HEK293 (cell line): ENCODE measurements at regions not wholly inside any gene's neighbourhood (a gene's known extent, or its start where the extent isn't known, plus 50 kb on each side); places are given as distances from the start of the nearest gene placed in this dataset.

Experiments used
- CTCF ChIA-PET: fragments of 350-600 bp; formaldehyde crosslinking; extraction: SDS; loops from one replicate; lab custom pipeline; 2021; ENCODE audit warnings: antibody characterized with exemption; lab: Yijun Ruan, JAX
- POLR2A ChIA-PET: fragments of 300-600 bp; formaldehyde crosslinking; extraction: SDS; loops from one replicate; lab custom pipeline; 2020; ENCODE audit warnings: antibody characterized with exemption, inconsistent platforms; lab: Yijun Ruan, JAX
- H3K27ac ChIP-seq: fragments of 200-500 bp; sonication (Bioruptor generic); 2 replicates; pipeline ENCODE4 v1.5.1; 2014; ENCODE audit warnings: low read depth, low read length, control low read depth, inconsistent platforms; ENCODE audit errors: extremely low read depth
- H3K36me3 ChIP-seq, 2 experiments: fragments of 200-500 bp in 1 of 2; sonication (Bioruptor generic) in 1 of 2; 1 replicate in 1 of 2; 2 replicates in 1 of 2; pipeline ENCODE4 v1.5.1; 2014 to 2017; ENCODE audit warnings: inconsistent platforms in 2 of 2, low read length in 2 of 2; ENCODE audit not compliant: control insufficient read depth in 2 of 2, insufficient read depth in 1 of 2
- H3K4me1 ChIP-seq: fragments of 200-500 bp; sonication (Bioruptor generic); 2 replicates; pipeline ENCODE4 v1.5.1; 2014; ENCODE audit warnings: mild to moderate bottlenecking, low read length, inconsistent platforms; ENCODE audit not compliant: control insufficient read depth, insufficient read depth
- H3K4me3 ChIP-seq: 2 replicates; pipeline ENCODE4 v1.5.1; 2011; ENCODE audit warnings: low read depth, mild to moderate bottlenecking, control low read depth, low read length, moderate library complexity
- H3K9me3 ChIP-seq: fragments of 200-500 bp; sonication (Bioruptor generic); 2 replicates; pipeline ENCODE4 v1.5.1; 2014; ENCODE audit warnings: low read depth, low read length, inconsistent platforms; ENCODE audit not compliant: control insufficient read depth, insufficient read depth
- BCL11A ChIP-seq: fragments of 450-650 bp; formaldehyde crosslinking; IDR thresholded peaks from 2 replicates; pipeline ENCODE4 v1.5.1; 2016; ENCODE audit warnings: low read depth, missing biosample characterization, missing genetic modification characterization
- FEZF1 ChIP-seq: fragments of 450-650 bp; formaldehyde crosslinking; IDR thresholded peaks from 2 replicates; pipeline ENCODE4 v1.5.1; 2016; ENCODE audit warnings: missing biosample characterization, missing genetic modification characterization
- KLF1 ChIP-seq: fragments of 450-650 bp; formaldehyde crosslinking; IDR thresholded peaks from 2 replicates; pipeline ENCODE4 v1.5.1; 2016; ENCODE audit warnings: missing biosample characterization, missing genetic modification characterization
- PRDM6 ChIP-seq: fragments of 450-650 bp; formaldehyde crosslinking; IDR thresholded peaks from 2 replicates; pipeline ENCODE4 v1.5.1; 2017; ENCODE audit warnings: missing biosample characterization, missing genetic modification characterization
- TRIM28 ChIP-seq: IDR thresholded peaks from 2 replicates; pipeline ENCODE4 v1.6.1; 2011; ENCODE audit warnings: low read length, control low read depth, borderline replicate concordance
- ZBTB10 ChIP-seq: fragments of 450-650 bp; formaldehyde crosslinking; IDR thresholded peaks from 2 replicates; pipeline ENCODE4 v1.5.1; 2016; ENCODE audit warnings: missing biosample characterization, missing genetic modification characterization
- ZBTB17 ChIP-seq: fragments of 450-650 bp; formaldehyde crosslinking; IDR thresholded peaks from 2 replicates; pipeline ENCODE4 v1.5.1; 2016; ENCODE audit warnings: missing biosample characterization, missing genetic modification characterization
- ZEB2 ChIP-seq: fragments of 450-650 bp; formaldehyde crosslinking; IDR thresholded peaks from 2 replicates; pipeline ENCODE4 v1.5.1; 2016; ENCODE audit warnings: missing biosample characterization, missing genetic modification characterization
- ZNF223 ChIP-seq: fragments of 450-650 bp; formaldehyde crosslinking; IDR thresholded peaks from 2 replicates; pipeline ENCODE4 v1.5.1; 2016; ENCODE audit warnings: missing biosample characterization, missing genetic modification characterization
- ZNF341 ChIP-seq: fragments of 450-650 bp; formaldehyde crosslinking; IDR thresholded peaks from 2 replicates; pipeline ENCODE4; 2016; ENCODE audit warnings: low read depth, missing biosample characterization, missing genetic modification characterization
- ZNF37A ChIP-seq: fragments of 450-650 bp; IDR thresholded peaks from 2 replicates; pipeline ENCODE4 v1.5.1; 2018; ENCODE audit warnings: missing biosample characterization, missing genetic modification characterization
- ZNF391 ChIP-seq: fragments of 450-650 bp; formaldehyde crosslinking; IDR thresholded peaks from 2 replicates; pipeline ENCODE4 v1.5.1; 2016; ENCODE audit warnings: low read depth, missing biosample characterization, missing genetic modification characterization, borderline replicate concordance
- ZNF398 ChIP-seq: fragments of 450-650 bp; formaldehyde crosslinking; IDR thresholded peaks from 2 replicates; pipeline ENCODE4 v1.5.1; 2017; ENCODE audit warnings: missing biosample characterization, missing genetic modification characterization
- ZNF488 ChIP-seq: fragments of 450-650 bp; formaldehyde crosslinking; IDR thresholded peaks from 2 replicates; pipeline ENCODE4 v1.5.1; 2016; ENCODE audit warnings: missing biosample characterization, missing genetic modification characterization
- ZNF555 ChIP-seq: fragments of 450-650 bp; formaldehyde crosslinking; conservative IDR thresholded peaks from 2 replicates; pipeline ENCODE4 v1.5.1; 2017; ENCODE audit warnings: missing biosample characterization, mild to moderate bottlenecking, missing genetic modification characterization, inconsistent platforms
- ZNF623 ChIP-seq: fragments of 450-650 bp; formaldehyde crosslinking; IDR thresholded peaks from 2 replicates; pipeline ENCODE4 v1.5.1; 2016; ENCODE audit warnings: missing biosample characterization, missing genetic modification characterization
- ZNF645 ChIP-seq: fragments of 450-650 bp; formaldehyde crosslinking; IDR thresholded peaks from 2 replicates; pipeline ENCODE4; 2016; ENCODE audit warnings: missing biosample characterization, missing genetic modification characterization
- ZNF837 ChIP-seq: fragments of 450-650 bp; formaldehyde crosslinking; IDR thresholded peaks from 2 replicates; pipeline ENCODE4 v1.5.1; 2016; ENCODE audit warnings: missing biosample characterization, missing genetic modification characterization
- TF ChIP-seq, protein P1 (sequence below): fragments of 450-650 bp; formaldehyde crosslinking; IDR thresholded peaks from 2 replicates; pipeline ENCODE4 v1.5.1; 2016; ENCODE audit warnings: missing biosample characterization, missing genetic modification characterization
- TF ChIP-seq, protein P2 (sequence below): fragments of 450-650 bp; formaldehyde crosslinking; IDR thresholded peaks from 2 replicates; pipeline ENCODE4 v1.5.1; 2017; ENCODE audit warnings: missing biosample characterization, missing genetic modification characterization

DNA sequence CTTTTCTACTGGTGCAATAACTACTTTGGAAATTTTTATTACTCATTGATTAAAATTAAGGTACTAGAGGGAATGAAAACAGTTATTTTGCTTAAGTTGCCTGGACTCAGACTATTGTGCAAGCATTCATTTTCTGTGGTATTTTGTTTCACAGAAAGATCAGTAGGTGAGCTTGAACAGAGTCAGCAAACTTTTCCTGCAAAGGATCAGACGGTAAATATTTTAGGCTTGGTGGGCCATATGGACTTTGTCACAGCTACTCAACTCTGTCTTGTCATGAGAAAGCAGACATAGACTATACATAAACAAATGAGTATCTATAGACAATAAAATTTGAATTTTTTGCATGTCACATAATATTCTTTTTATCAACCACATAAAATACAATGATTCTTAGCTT is 1036.4 kb downstream of the NR2F1-AS1 start (continued):
- TF ChIP-seq ZNF398 (tag by site-specific recombination), result no peak
- TF ChIP-seq, protein P1, sequence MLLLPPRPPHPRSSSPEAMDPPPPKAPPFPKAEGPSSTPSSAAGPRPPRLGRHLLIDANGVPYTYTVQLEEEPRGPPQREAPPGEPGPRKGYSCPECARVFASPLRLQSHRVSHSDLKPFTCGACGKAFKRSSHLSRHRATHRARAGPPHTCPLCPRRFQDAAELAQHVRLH (tag by site-specific recombination), result no peak

GRCh38 chr5:92544036-92544435 is 1037.0 kb downstream of the NR2F1-AS1 start:
- ChIA-PET POLR2A (no interaction called here), CTCF (interaction anchor here (1.1 kb wide), 1 partner anchor 26 kb away, joined by 3 read pairs; no protein-coding TSS in a partner anchor)
- Histone ChIP-seq H3K36me3 (no peaks in the 10 kb centered on the region), H3K27ac (no peak overlapping the region), H3K4me3 (no peak overlapping the region), H3K9me3 (no peaks in the 10 kb centered on the region), H3K4me1 (no peaks in the 10 kb centered on the region)
- TF ChIP-seq TRIM28 (no peak), ZEB2 (tag by site-specific recombination) (no peak), ZNF37A (no peak), ZNF645 (tag by site-specific recombination) (no peak), KLF1 (tag by site-specific recombination) (no peak), ZNF555 (no peak), FEZF1 (tag by site-specific recombination) (no peak), ZNF223 (tag by site-specific recombination) (no peak), ZNF341 (tag by site-specific recombination) (no peak), BCL11A (no peak), ZBTB17 (tag by site-specific recombination) (no peak), ZNF623 (tag by site-specific recombination) (no peak), ZNF837 (tag by site-specific recombination) (no peak), ZNF488 (tag by site-specific recombination) (no peak), ZNF391 (no peak)
- TF ChIP-seq, protein P2, sequence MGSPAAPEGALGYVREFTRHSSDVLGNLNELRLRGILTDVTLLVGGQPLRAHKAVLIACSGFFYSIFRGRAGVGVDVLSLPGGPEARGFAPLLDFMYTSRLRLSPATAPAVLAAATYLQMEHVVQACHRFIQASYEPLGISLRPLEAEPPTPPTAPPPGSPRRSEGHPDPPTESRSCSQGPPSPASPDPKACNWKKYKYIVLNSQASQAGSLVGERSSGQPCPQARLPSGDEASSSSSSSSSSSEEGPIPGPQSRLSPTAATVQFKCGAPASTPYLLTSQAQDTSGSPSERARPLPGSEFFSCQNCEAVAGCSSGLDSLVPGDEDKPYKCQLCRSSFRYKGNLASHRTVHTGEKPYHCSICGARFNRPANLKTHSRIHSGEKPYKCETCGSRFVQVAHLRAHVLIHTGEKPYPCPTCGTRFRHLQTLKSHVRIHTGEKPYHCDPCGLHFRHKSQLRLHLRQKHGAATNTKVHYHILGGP, result no peak

DNA sequence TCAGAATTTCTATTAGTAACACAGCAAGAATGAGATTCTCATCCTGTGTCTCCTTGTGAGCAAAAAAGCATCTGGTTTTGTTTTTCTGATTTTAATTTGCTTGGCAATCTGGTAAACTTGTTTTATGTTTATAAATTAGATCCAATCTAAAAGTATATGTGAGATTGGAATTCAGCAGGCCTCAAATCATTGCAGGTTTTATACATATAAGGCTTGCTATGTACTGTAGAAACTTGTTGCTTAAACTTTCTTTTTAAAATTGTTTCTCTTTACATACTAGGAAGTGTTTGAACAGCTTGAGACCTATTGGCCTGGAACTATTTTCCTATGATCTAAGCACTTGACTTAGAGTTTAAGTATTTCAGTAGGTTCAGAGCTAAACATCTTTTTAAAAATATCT is 1037.8 kb downstream of the NR2F1-AS1 start:
- Histone ChIP-seq H3K36me3 (no peaks in the 10 kb centered on the region), H3K9me3 (no peaks in the 10 kb centered on the region), H3K4me3 (no peak overlapping the region), H3K4me1 (no peaks in the 10 kb centered on the region), H3K27ac (no peak overlapping the region)
- no peak for TF ChIP-seq ZBTB10 (tag by site-specific recombination)
- peak; percentile 14; the same call in 1 of the 2 replicates for TF ChIP-seq PRDM6
- ChIA-PET CTCF (interaction anchor here (0.7 kb wide), 1 partner anchor 84 kb away, joined by 4 read pairs; no protein-coding TSS in a partner anchor), POLR2A (no interaction called here)
